Putamen (tissue), 1 donor: ENCODE measurements at regions not wholly inside any gene's neighbourhood (a gene's known extent, or its start where the extent isn't known, plus 50 kb on each side); places are given as distances from the start of the nearest gene placed in this dataset.
"Not testable (repeated sequence)": the region's sequence is repeated elsewhere in the genome, so short reads cannot be mapped to it uniquely, and the experiment has no call there.

Source experiments
- DNase-seq: peaks from one replicate; pipeline ENCODE4 v3.0.0-alpha.2; 2016; ENCODE audit warnings: low spot score

GRCh38 chr4:25981749-25982148 lies 67.7 kb downstream of the SMIM20 start:
- no peak for DNase-seq

- no peak for DNase-seq
Measured at GRCh38 chr4:25982962-25983361, 68.9 kb downstream of the SMIM20 start.

GRCh38 chr4:25984266-25984665 lies 70.2 kb downstream of the SMIM20 start:
- no peak for DNase-seq

- DNase-seq: no peak
Measured at GRCh38 chr4:25984796-25985195, 70.8 kb downstream of the SMIM20 start.

- DNase-seq: no peak
Measured at GRCh38 chr4:25986807-25987206, 72.8 kb downstream of the SMIM20 start.

GRCh38 chr4:25991340-25991739 lies 77.3 kb downstream of the SMIM20 start:
- DNase-seq: peak; percentile 30

- DNase-seq: no peak
Measured at GRCh38 chr4:25993395-25994185, 79.6 kb downstream of the SMIM20 start.

GRCh38 chr4:25994577-25994976 lies 80.6 kb downstream of the SMIM20 start:
- not testable (repeated sequence) for DNase-seq

- DNase-seq: no peak
Measured at GRCh38 chr4:26000274-26000950, 86.4 kb downstream of the SMIM20 start.

- DNase-seq: no peak
Measured at GRCh38 chr4:26001413-26001812, 87.4 kb downstream of the SMIM20 start.

- DNase-seq: no peak
Measured at GRCh38 chr4:26001816-26002215, 87.8 kb downstream of the SMIM20 start.

GRCh38 chr4:26003056-26003455 lies 89.0 kb downstream of the SMIM20 start:
- no peak for DNase-seq

GRCh38 chr4:26004290-26004689 lies 90.3 kb downstream of the SMIM20 start:
- no peak for DNase-seq

GRCh38 chr4:26005764-26006163 lies 91.7 kb downstream of the SMIM20 start:
- no peak for DNase-seq

GRCh38 chr4:26008737-26009136 lies 94.7 kb downstream of the SMIM20 start:
- no peak for DNase-seq

- no peak for DNase-seq
Measured at GRCh38 chr4:26009502-26009901, 95.5 kb downstream of the SMIM20 start.

- DNase-seq: no peak
Measured at GRCh38 chr4:26010304-26010703, 96.3 kb downstream of the SMIM20 start.

GRCh38 chr4:26013629-26014028 lies 99.6 kb downstream of the SMIM20 start:
- DNase-seq: no peak

- no peak for DNase-seq
Measured at GRCh38 chr4:26015133-26015651, 101.2 kb downstream of the SMIM20 start.

- no peak for DNase-seq
Measured at GRCh38 chr4:26015906-26016305, 101.9 kb downstream of the SMIM20 start.

- DNase-seq: no peak
Measured at GRCh38 chr4:26017531-26017930, 103.5 kb downstream of the SMIM20 start.

GRCh38 chr4:26017961-26018700 lies 104.1 kb downstream of the SMIM20 start:
- DNase-seq: not testable (repeated sequence)
